CD14-positive monocyte (primary cell): ENCODE measurements at regions not wholly inside any gene's neighbourhood (a gene's known extent, or its start where the extent isn't known, plus 50 kb on each side); places are given as distances from the start of the nearest gene placed in this dataset.
"Not testable (repeated sequence)": the region's sequence is repeated elsewhere in the genome, so short reads cannot be mapped to it uniquely, and the experiment has no call there.

Experiments used
- DNase-seq, 3 donors: peaks; one replicate each; pipeline ENCODE4 v3.0.0-alpha.2; 2011 to 2022
- H2AFZ ChIP-seq: 2 replicates; pipeline ENCODE4 v1.6.0; 2012; ENCODE audit warnings: mild to moderate bottlenecking, low read depth, low read length, inconsistent platforms; ENCODE audit not compliant: insufficient read depth, poor library complexity, severe bottlenecking
- H3K27ac ChIP-seq, 2 donors: 1 replicate in 1 of 2; 2 replicates in 1 of 2; pipeline ENCODE4 v1.5.1; 2012 to 2013; ENCODE audit warnings: low read length in 2 of 2, control low read depth in 1 of 2, inconsistent platforms in 1 of 2, low read depth in 1 of 2, mild to moderate bottlenecking in 1 of 2
- H3K27me3 ChIP-seq, 2 donors: one replicate each; pipeline versions ENCODE4 v1.6.0 to v1.6.1; 2011 to 2013; ENCODE audit warnings: low read length in 2 of 2; ENCODE audit not compliant: control insufficient read depth in 2 of 2, insufficient read depth in 2 of 2
- H3K36me3 ChIP-seq, 2 donors: replicated peaks in 1 of 2; 1 replicate in 1 of 2; 2 replicates in 1 of 2; pipeline versions ENCODE4 v1.5.1 to v1.6.1; 2012 to 2013; ENCODE audit warnings: low read length in 2 of 2, control low read depth in 1 of 2, inconsistent platforms in 1 of 2, mild to moderate bottlenecking in 1 of 2; ENCODE audit not compliant: insufficient read depth in 2 of 2, control insufficient read depth in 1 of 2
- H3K4me1 ChIP-seq, 2 donors: 1 replicate in 1 of 2; 2 replicates in 1 of 2; pipeline versions ENCODE4 v1.5.1 to v1.6.1; 2012 to 2013; ENCODE audit warnings: low read length in 2 of 2, control low read depth in 1 of 2, inconsistent platforms in 1 of 2, mild to moderate bottlenecking in 1 of 2, moderate library complexity in 1 of 2; ENCODE audit not compliant: insufficient read depth in 2 of 2, control insufficient read depth in 1 of 2
- H3K4me2 ChIP-seq: replicated peaks from 2 replicates; pipeline ENCODE3; 2012; ENCODE audit warnings: low read length, moderate library complexity, mild to moderate bottlenecking; ENCODE audit not compliant: poor library complexity, severe bottlenecking; ENCODE audit errors: extremely low read depth
- H3K4me3 ChIP-seq, 3 experiments: fragments of 200-600 bp in 1 of 3; sonication (generic) in 1 of 3; replicated peaks in 1 of 3; 1 replicate in 2 of 3; 2 replicates in 1 of 3; pipeline ENCODE4 v1.5.1; 2011 to 2013; ENCODE audit warnings: low read length in 3 of 3, mild to moderate bottlenecking in 3 of 3, control low read depth in 2 of 3, low read depth in 2 of 3, inconsistent platforms in 1 of 3, moderate library complexity in 1 of 3
- H3K79me2 ChIP-seq: 2 replicates; pipeline ENCODE4 v1.6.0; 2012; ENCODE audit warnings: mild to moderate bottlenecking, control low read depth, inconsistent platforms, low read length, moderate library complexity; ENCODE audit not compliant: insufficient read depth
- H3K9ac ChIP-seq: 2 replicates; pipeline ENCODE4 v1.6.0; 2017; ENCODE audit warnings: low read length, mild to moderate bottlenecking; ENCODE audit not compliant: insufficient read depth, poor library complexity, severe bottlenecking
- H3K9me3 ChIP-seq, 2 donors: replicated peaks in 1 of 2; 1 replicate in 1 of 2; 2 replicates in 1 of 2; pipeline versions ENCODE4 v1.5.1 to v1.6.1; 2012 to 2013; ENCODE audit warnings: low read length in 2 of 2, control low read depth in 1 of 2; ENCODE audit not compliant: control insufficient read depth in 1 of 2, insufficient read depth in 1 of 2
- H4K20me1 ChIP-seq: 2 replicates; pipeline ENCODE4 v1.6.0; 2012; ENCODE audit warnings: mild to moderate bottlenecking, low read length, control low read depth, moderate library complexity; ENCODE audit not compliant: insufficient read depth
- H3K27ac Mint-ChIP-seq, 7 donors: one replicate each; pipeline ENCODE4 v1.8.0; 2020; ENCODE audit warnings: mild to moderate bottlenecking in 7 of 7, mixed read lengths in 7 of 7, moderate library complexity in 6 of 7, inconsistent platforms in 2 of 7
- H3K27me3 Mint-ChIP-seq, 3 donors: one replicate each; pipeline ENCODE4 v1.8.0; 2021 to 2022; ENCODE audit warnings: low read depth in 3 of 3, mild to moderate bottlenecking in 3 of 3, mixed read lengths in 3 of 3, moderate library complexity in 3 of 3, inconsistent platforms in 1 of 3
- H3K36me3 Mint-ChIP-seq, 2 donors: one replicate each; pipeline ENCODE4 v1.8.0; 2020; ENCODE audit warnings: mixed read lengths in 2 of 2, inconsistent platforms in 1 of 2, mild to moderate bottlenecking in 1 of 2
- H3K4me1 Mint-ChIP-seq: one replicate; pipeline ENCODE4 v1.8.0; 2020; ENCODE audit warnings: mild to moderate bottlenecking, mixed read lengths
- H3K4me3 Mint-ChIP-seq, 2 donors: one replicate each; pipeline ENCODE4 v1.8.0; 2020; ENCODE audit warnings: mild to moderate bottlenecking in 2 of 2, mixed read lengths in 2 of 2, moderate library complexity in 1 of 2
- H3K9me3 Mint-ChIP-seq, 7 donors: one replicate each; pipeline ENCODE4 v1.8.0; 2020 to 2022; ENCODE audit warnings: mixed read lengths in 7 of 7, mild to moderate bottlenecking in 6 of 7, moderate library complexity in 6 of 7, inconsistent platforms in 2 of 7
- CTCF ChIP-seq: fragments of 200-600 bp; IDR thresholded peaks from one replicate; pipeline ENCODE4 v1.8.0; 2022; ENCODE audit warnings: antibody characterized with exemption, mild to moderate bottlenecking
- WGBS: methylation state at CpG from one replicate; pipeline ENCODE4 v1.1.5; 2013; ENCODE audit warnings: missing lambda C conversion rate; ENCODE audit not compliant: insufficient coverage; 5-methylcytosine and 5-hydroxymethylcytosine counted together
- intact Hi-C, 2 donors: fragments of 100-400 bp; cut with micrococcal nuclease; formaldehyde crosslinking; loops; one replicate each; pipeline versions ENCODE4 v1.15.0 to v1.15.1; 2023

GRCh38 chr19:28135825-28136224, 1077.1 kb downstream of the UQCRFS1 start:
- H3K4me1 ChIP-seq, result no peaks in the 10 kb centered on the region
- no peak overlapping the region for H2AFZ ChIP-seq
- Mint-ChIP-seq H3K27ac (no peak overlapping the region), H3K4me3 (no peak overlapping the region), H3K9me3 (peaks cover 9 to 35% (median 23%) of the 10 kb centered on the region in 7 donors), H3K27me3 (peaks cover 0 to 2% (median 0%) of the 10 kb centered on the region in 3 donors), H3K36me3 (no peaks in the 10 kb centered on the region), H3K4me1 (no peaks in the 10 kb centered on the region)
- no peaks in the 10 kb centered on the region for H4K20me1 ChIP-seq
- no peak for DNase-seq
- no peak overlapping the region for H3K4me3 ChIP-seq
- intact Hi-C loops, result no loop called here
- no peak overlapping the region for H3K27ac ChIP-seq
- TF ChIP-seq CTCF, result no peak
- H3K27me3 ChIP-seq, result no peaks in the 10 kb centered on the region
- H3K79me2 ChIP-seq, result no peaks in the 10 kb centered on the region
- H3K9ac ChIP-seq, result no peak overlapping the region
- H3K4me2 ChIP-seq, result no peak overlapping the region
- peaks cover 33 to 39% of the 10 kb centered on the region in 2 donors for H3K9me3 ChIP-seq
- no peaks in the 10 kb centered on the region for H3K36me3 ChIP-seq

GRCh38 chr19:28134311-28134710, 1078.6 kb downstream of the UQCRFS1 start:
- TF ChIP-seq CTCF, result no peak
- Mint-ChIP-seq H3K4me1 (no peaks in the 10 kb centered on the region), H3K27me3 (peaks cover 0 to 2% (median 0%) of the 10 kb centered on the region in 3 donors), H3K36me3 (no peaks in the 10 kb centered on the region), H3K4me3 (no peak overlapping the region), H3K27ac (no peak overlapping the region), H3K9me3 (peaks cover 7 to 27% (median 22%) of the 10 kb centered on the region in 7 donors)
- Histone ChIP-seq H3K4me3 (no peak overlapping the region), H4K20me1 (no peaks in the 10 kb centered on the region), H3K9me3 (peaks cover 24 to 31% of the 10 kb centered on the region in 2 donors), H3K27ac (no peak overlapping the region), H3K4me2 (no peak overlapping the region), H3K36me3 (no peaks in the 10 kb centered on the region), H2AFZ (no peak overlapping the region), H3K27me3 (no peaks in the 10 kb centered on the region), H3K9ac (no peak overlapping the region), H3K79me2 (no peaks in the 10 kb centered on the region), H3K4me1 (no peaks in the 10 kb centered on the region)
- DNase-seq, result no peak
- intact Hi-C loops, result no loop called here
- 93% methylated on average over 3 of the region's 3 CpGs for WGBS

DNA sequence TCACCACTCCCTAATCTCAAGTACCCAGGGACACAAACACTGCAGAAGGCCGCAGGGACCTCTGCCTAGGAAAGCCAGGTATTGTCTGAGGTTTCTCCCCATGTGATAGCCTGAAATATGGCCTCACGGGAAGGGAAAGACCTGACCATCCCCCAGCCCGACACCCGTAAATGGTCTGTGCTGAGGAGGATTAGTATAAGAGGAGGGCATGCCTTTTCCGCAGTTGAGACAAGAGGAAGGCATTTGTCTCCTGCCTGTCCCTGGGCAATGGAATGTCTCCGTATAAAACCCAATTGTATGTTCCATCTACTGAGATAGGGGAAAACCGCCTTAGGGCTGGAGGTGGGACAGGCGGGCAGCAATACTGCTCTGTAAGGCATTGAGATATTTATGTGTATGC, 1082.1 kb downstream of the UQCRFS1 start:
- H3K4me1 ChIP-seq, H3K27ac ChIP-seq, H3K4me2 ChIP-seq, H3K27ac Mint-ChIP-seq, H3K9ac ChIP-seq, H2AFZ ChIP-seq, H3K27me3 Mint-ChIP-seq, H3K4me1 Mint-ChIP-seq, H4K20me1 ChIP-seq, H3K4me3 Mint-ChIP-seq, H3K36me3 ChIP-seq, H3K36me3 Mint-ChIP-seq, DNase-seq, H3K4me3 ChIP-seq, H3K79me2 ChIP-seq, H3K27me3 ChIP-seq, intact Hi-C loops: not testable (repeated sequence)
- no CpG with 5 or more reads among the region's 8 CpGs for WGBS
- peaks cover 0 to 18% (median 10%) of the 10 kb centered on the region in 7 donors for H3K9me3 Mint-ChIP-seq
- H3K9me3 ChIP-seq, result peaks cover 10 to 15% of the 10 kb centered on the region in 2 donors
